Liver (tissue), 8 donors: ENCODE measurements at regions not wholly inside any gene's neighbourhood (a gene's known extent, or its start where the extent isn't known, plus 50 kb on each side); places are given as distances from the start of the nearest gene placed in this dataset.

Experiments used
- DNase-seq: peaks from one replicate; pipeline ENCODE4 v3.0.0-alpha.2; 2017; ENCODE audit warnings: low spot score
- H3K27ac ChIP-seq, 2 donors: one replicate each; pipeline ENCODE4 v1.7.0; 2013; ENCODE audit warnings: inconsistent platforms in 2 of 2, low read length in 2 of 2, control low read depth in 1 of 2, low read depth in 1 of 2, mild to moderate bottlenecking in 1 of 2
- H3K27me3 ChIP-seq, 4 donors: one replicate each; pipeline versions ENCODE4 v1.6.1 to v1.7.0; 2013; ENCODE audit warnings: low read length in 3 of 4, inconsistent platforms in 1 of 4, mild to moderate bottlenecking in 1 of 4, moderate library complexity in 1 of 4; ENCODE audit not compliant: control insufficient read depth in 4 of 4, insufficient read depth in 4 of 4
- H3K36me3 ChIP-seq, 4 donors: one replicate each; pipeline versions ENCODE4 v1.6.1 to v1.7.0; 2013; ENCODE audit warnings: low read length in 3 of 4, mild to moderate bottlenecking in 3 of 4, low read depth in 1 of 4, moderate library complexity in 1 of 4; ENCODE audit not compliant: control insufficient read depth in 4 of 4, insufficient read depth in 3 of 4
- H3K4me1 ChIP-seq, 4 donors: one replicate each; pipeline versions ENCODE4 v1.6.1 to v1.7.0; 2013; ENCODE audit warnings: low read length in 3 of 4, mild to moderate bottlenecking in 3 of 4, moderate library complexity in 1 of 4; ENCODE audit not compliant: control insufficient read depth in 4 of 4, insufficient read depth in 4 of 4
- H3K4me3 ChIP-seq, 3 donors: one replicate each; pipeline versions ENCODE4 v1.6.1 to v1.7.0; 2013; ENCODE audit warnings: low read length in 3 of 3, control low read depth in 1 of 3, low read depth in 1 of 3, mild to moderate bottlenecking in 1 of 3
- H3K9ac ChIP-seq, 2 donors: one replicate each; pipeline ENCODE4 v1.7.0; 2013; ENCODE audit warnings: low read length in 2 of 2, mild to moderate bottlenecking in 2 of 2, moderate library complexity in 2 of 2, control low read depth in 1 of 2, low read depth in 1 of 2
- H3K9me3 ChIP-seq, 4 donors: one replicate each; pipeline versions ENCODE4 v1.6.1 to v1.7.0; 2013; ENCODE audit warnings: low read length in 3 of 4; ENCODE audit not compliant: control insufficient read depth in 4 of 4
- ATF3 ChIP-seq: IDR thresholded peaks from 2 replicates; pipeline ENCODE4 v1.6.1; 2016; ENCODE audit warnings: antibody characterized with exemption
- CTCF ChIP-seq: fragments of 150-350 bp; IDR thresholded peaks from 2 replicates; pipeline ENCODE4 v1.5.1; 2017; ENCODE audit warnings: improper control_type of control experiment, low read depth, low read length; ENCODE audit not compliant: missing input control
- EGR1 ChIP-seq, 2 donors: IDR thresholded peaks; 2 replicates each; pipeline ENCODE4 v1.6.1; 2016 to 2018; ENCODE audit warnings: antibody characterized with exemption in 2 of 2, low read depth in 2 of 2
- FOXA1 ChIP-seq: IDR thresholded peaks from 2 replicates; pipeline ENCODE4 v1.6.1; 2016; ENCODE audit warnings: antibody characterized with exemption
- FOXA2 ChIP-seq: IDR thresholded peaks from 2 replicates; pipeline ENCODE4 v1.6.1; 2016; ENCODE audit warnings: antibody characterized with exemption
- GABPA ChIP-seq, 2 donors: IDR thresholded peaks in 1 of 2; conservative IDR thresholded peaks in 1 of 2; 2 replicates each; pipeline ENCODE4 v1.6.1; 2016; ENCODE audit warnings: antibody characterized with exemption in 2 of 2, mild to moderate bottlenecking in 1 of 2, moderate library complexity in 1 of 2
- HNF4A ChIP-seq, 2 donors: conservative IDR thresholded peaks; 2 replicates each; pipeline ENCODE4 v1.6.1; 2016; ENCODE audit warnings: antibody characterized with exemption in 2 of 2, mild to moderate bottlenecking in 2 of 2
- HNF4G ChIP-seq: IDR thresholded peaks from 2 replicates; pipeline ENCODE4 v1.6.1; 2016; ENCODE audit warnings: antibody characterized with exemption
- JUND ChIP-seq, 2 donors: IDR thresholded peaks; 2 replicates each; pipeline ENCODE4 v1.6.1; 2016; ENCODE audit warnings: antibody characterized with exemption in 2 of 2
- MAX ChIP-seq: IDR thresholded peaks from 2 replicates; pipeline ENCODE4 v1.6.1; 2016; ENCODE audit warnings: antibody characterized with exemption
- NR2F2 ChIP-seq: IDR thresholded peaks from 2 replicates; pipeline ENCODE4 v1.6.1; 2016; ENCODE audit warnings: antibody characterized with exemption
- RAD21 ChIP-seq, 2 donors: IDR thresholded peaks; 2 replicates each; pipeline ENCODE4 v1.6.1; 2016; ENCODE audit warnings: antibody characterized with exemption in 2 of 2, mild to moderate bottlenecking in 2 of 2
- REST ChIP-seq: IDR thresholded peaks from 2 replicates; pipeline ENCODE4 v1.6.1; 2016; ENCODE audit warnings: antibody characterized with exemption, mild to moderate bottlenecking
- RXRA ChIP-seq, 2 donors: IDR thresholded peaks; 2 replicates each; pipeline ENCODE4 v1.6.1; 2017 to 2018; ENCODE audit warnings: antibody characterized with exemption in 2 of 2, mild to moderate bottlenecking in 1 of 2
- SP1 ChIP-seq: IDR thresholded peaks from 2 replicates; pipeline ENCODE4 v1.6.1; 2018; ENCODE audit warnings: antibody characterized with exemption, mild to moderate bottlenecking
- TAF1 ChIP-seq: conservative IDR thresholded peaks from 2 replicates; pipeline ENCODE4 v1.6.1; 2016; ENCODE audit warnings: antibody characterized with exemption, mild to moderate bottlenecking
- YY1 ChIP-seq: IDR thresholded peaks from 2 replicates; pipeline ENCODE4 v1.6.1; 2016; ENCODE audit warnings: antibody characterized with exemption, mild to moderate bottlenecking
- ZBTB33 ChIP-seq: IDR thresholded peaks from 2 replicates; pipeline ENCODE4 v1.6.1; 2016; ENCODE audit warnings: antibody characterized with exemption
- WGBS: extraction: QIAGEN DNeasy Blood & Tissue Kit; methylation state at CpG from one replicate; pipeline ENCODE4 v1.1.7; 2013; 5-methylcytosine and 5-hydroxymethylcytosine counted together
- donor health status: healthy.
- donor health status: healthy.
- donor health status: healthy.
- donor health status: healthy.
- donor health status: healthy.

- TF ChIP-seq REST (no peak), FOXA1 (no peak), MAX (no peak), ZBTB33 (no peak), JUND (IDR thresholded peaks at IDR 0.05) (no peak), CTCF (no peak), FOXA2 (no peak), RAD21 (IDR thresholded peaks at IDR 0.05) (no peak), ATF3 (no peak), YY1 (no peak), HNF4A (conservative IDR thresholded peaks at IDR 0.05) (no peak), SP1 (no peak), TAF1 (no peak), RXRA (IDR thresholded peaks at IDR 0.05) (no peak), HNF4G (no peak), GABPA (IDR thresholded peaks at IDR 0.05 in 1 of 2, conservative IDR thresholded peaks at IDR 0.05 in 1 of 2) (no peak), EGR1 (IDR thresholded peaks at IDR 0.05; ENCODE audit: low read depth in 2 of 2) (no peak)
- Histone ChIP-seq H3K4me3 (no peak overlapping the region), H3K36me3 (no peaks in the 10 kb centered on the region), H3K9ac (no peak overlapping the region), H3K27me3 (peaks cover 0 to 4% (median 0%) of the 10 kb centered on the region in 4 donors), H3K4me1 (no peaks in the 10 kb centered on the region), H3K27ac (no peak overlapping the region), H3K9me3 (no peaks in the 10 kb centered on the region)
- DNase-seq: no peak
- WGBS: 85% methylated on average over 1 of the region's 1 CpG
Observed at GRCh38 chr7:24029068-24029467, 254.9 kb upstream of the NPY start.

- no peak overlapping the region for H3K9ac ChIP-seq
- no peak overlapping the region for H3K4me3 ChIP-seq
- H3K36me3 ChIP-seq: no peaks in the 10 kb centered on the region
- no peaks in the 10 kb centered on the region for H3K4me1 ChIP-seq
- 89% methylated on average over 1 of the region's 1 CpG for WGBS
- no peaks in the 10 kb centered on the region for H3K9me3 ChIP-seq
- DNase-seq: no peak
- peaks cover 0 to 4% (median 0%) of the 10 kb centered on the region in 4 donors for H3K27me3 ChIP-seq
- no peak overlapping the region for H3K27ac ChIP-seq
- TF ChIP-seq EGR1 (IDR thresholded peaks at IDR 0.05; ENCODE audit: low read depth in 2 of 2) (no peak), HNF4G (no peak), GABPA (IDR thresholded peaks at IDR 0.05 in 1 of 2, conservative IDR thresholded peaks at IDR 0.05 in 1 of 2) (no peak), YY1 (no peak), RAD21 (IDR thresholded peaks at IDR 0.05) (no peak), ZBTB33 (no peak), REST (no peak), NR2F2 (no peak), ATF3 (no peak)
Observed at GRCh38 chr7:24034251-24034650, 249.7 kb upstream of the NPY start.
